ENCODE measurements at regions not wholly inside any gene's neighbourhood (a gene's known extent, or its start where the extent isn't known, plus 50 kb on each side); places are given as distances from the start of the nearest gene placed in this dataset.

- no peak for TF ChIP-seq CTCF (IDR thresholded peaks at IDR 0.05)
- Histone ChIP-seq H3K27ac (ENCODE audit: low read depth in 1 of 2, low read length in 2 of 2) (no peak overlapping the region), H3K36me3 (ENCODE audit: insufficient read depth, low read length) (no peaks in the 10 kb centered on the region), H3K4me1 (ENCODE audit: insufficient read depth, low read length) (no peaks in the 10 kb centered on the region), H3K9me3 (ENCODE audit: control insufficient read depth in 1 of 2, insufficient read depth in 1 of 2, low read length in 2 of 2) (peaks cover 0 to 15% of the 10 kb centered on the region in 2 experiments), H3K27me3 (ENCODE audit: control insufficient read depth in 1 of 2, insufficient read depth in 2 of 2, low read length in 2 of 2) (no peaks in the 10 kb centered on the region), H3K4me3 (ENCODE audit: low read length) (no peak overlapping the region)
- Mint-ChIP-seq H3K36me3 (ENCODE audit: low read depth) (no peaks in the 10 kb centered on the region), H3K27ac (no peak overlapping the region), H3K4me1 (ENCODE audit: low read depth) (peaks cover 7% of the 10 kb centered on the region), H3K9me3 (no peaks in the 10 kb centered on the region), H3K4me3 (no peak overlapping the region), H3K27me3 (no peaks in the 10 kb centered on the region)
- ChIA-PET POLR2A (no interaction called here), CTCF (no interaction called here)
- ATAC-seq (ENCODE audit: poor library complexity) (no peak), DNase-seq (no peak)
- intact Hi-C loops (cut with DNase I, micrococcal nuclease): no loop called here
Measured at GRCh38 chr2:85956646-85957039, 67.9 kb upstream of the ST3GAL5 start.

GRCh38 chr2:85954590-85955458 is 66.0 kb upstream of the ST3GAL5 start:
- POLR2A ChIA-PET: no interaction called here
- CTCF ChIA-PET: no interaction called here
- ATAC-seq (ENCODE audit: poor library complexity): no peak
- H3K4me1 ChIP-seq (ENCODE audit: insufficient read depth, low read length): no peaks in the 10 kb centered on the region
- H3K4me3 ChIP-seq (ENCODE audit: low read length): no peak overlapping the region
- H3K4me3 Mint-ChIP-seq: no peak overlapping the region
- no peak overlapping the region for H3K27ac ChIP-seq (ENCODE audit: low read depth in 1 of 2, low read length in 2 of 2)
- H3K36me3 ChIP-seq (ENCODE audit: insufficient read depth, low read length): no peaks in the 10 kb centered on the region
- no peak for DNase-seq
- no peaks in the 10 kb centered on the region for H3K27me3 Mint-ChIP-seq
- intact Hi-C loops (cut with DNase I, micrococcal nuclease): no loop called here
- H3K9me3 ChIP-seq (ENCODE audit: control insufficient read depth in 1 of 2, insufficient read depth in 1 of 2, low read length in 2 of 2): no peaks in the 10 kb centered on the region
- no peaks in the 10 kb centered on the region for H3K9me3 Mint-ChIP-seq
- TF ChIP-seq CTCF (IDR thresholded peaks at IDR 0.05): no peak
- H3K4me1 Mint-ChIP-seq (ENCODE audit: low read depth): peaks cover 7% of the 10 kb centered on the region
- no peak overlapping the region for H3K27ac Mint-ChIP-seq
- H3K36me3 Mint-ChIP-seq (ENCODE audit: low read depth): no peaks in the 10 kb centered on the region
- no peaks in the 10 kb centered on the region for H3K27me3 ChIP-seq (ENCODE audit: control insufficient read depth in 1 of 2, insufficient read depth in 2 of 2, low read length in 2 of 2)

- CTCF ChIA-PET: no interaction called here
- no peaks in the 10 kb centered on the region for H3K36me3 Mint-ChIP-seq (ENCODE audit: low read depth)
- H3K4me3 ChIP-seq (ENCODE audit: low read length): no peak overlapping the region
- peaks cover 7% of the 10 kb centered on the region for H3K4me1 Mint-ChIP-seq (ENCODE audit: low read depth)
- TF ChIP-seq CTCF (IDR thresholded peaks at IDR 0.05): no peak
- H3K36me3 ChIP-seq (ENCODE audit: insufficient read depth, low read length): no peaks in the 10 kb centered on the region
- H3K27ac Mint-ChIP-seq: no peak overlapping the region
- no peaks in the 10 kb centered on the region for H3K9me3 Mint-ChIP-seq
- H3K27me3 Mint-ChIP-seq: no peaks in the 10 kb centered on the region
- no peak for DNase-seq
- no peaks in the 10 kb centered on the region for H3K4me1 ChIP-seq (ENCODE audit: insufficient read depth, low read length)
- no peaks in the 10 kb centered on the region for H3K27me3 ChIP-seq (ENCODE audit: control insufficient read depth in 1 of 2, insufficient read depth in 2 of 2, low read length in 2 of 2)
- no peak overlapping the region for H3K4me3 Mint-ChIP-seq
- no peak overlapping the region for H3K27ac ChIP-seq (ENCODE audit: low read depth in 1 of 2, low read length in 2 of 2)
- intact Hi-C loops (cut with DNase I, micrococcal nuclease): no loop called here
- POLR2A ChIA-PET: no interaction called here
- H3K9me3 ChIP-seq (ENCODE audit: control insufficient read depth in 1 of 2, insufficient read depth in 1 of 2, low read length in 2 of 2): no peaks in the 10 kb centered on the region
- ATAC-seq (ENCODE audit: poor library complexity): no peak
Measured at GRCh38 chr2:85954192-85954589, 65.4 kb upstream of the ST3GAL5 start.
